ENCODE measurements at regions not wholly inside any gene's neighbourhood (a gene's known extent, or its start where the extent isn't known, plus 50 kb on each side); places are given as distances from the start of the nearest gene placed in this dataset.

- TF ChIP-seq, protein P1, sequence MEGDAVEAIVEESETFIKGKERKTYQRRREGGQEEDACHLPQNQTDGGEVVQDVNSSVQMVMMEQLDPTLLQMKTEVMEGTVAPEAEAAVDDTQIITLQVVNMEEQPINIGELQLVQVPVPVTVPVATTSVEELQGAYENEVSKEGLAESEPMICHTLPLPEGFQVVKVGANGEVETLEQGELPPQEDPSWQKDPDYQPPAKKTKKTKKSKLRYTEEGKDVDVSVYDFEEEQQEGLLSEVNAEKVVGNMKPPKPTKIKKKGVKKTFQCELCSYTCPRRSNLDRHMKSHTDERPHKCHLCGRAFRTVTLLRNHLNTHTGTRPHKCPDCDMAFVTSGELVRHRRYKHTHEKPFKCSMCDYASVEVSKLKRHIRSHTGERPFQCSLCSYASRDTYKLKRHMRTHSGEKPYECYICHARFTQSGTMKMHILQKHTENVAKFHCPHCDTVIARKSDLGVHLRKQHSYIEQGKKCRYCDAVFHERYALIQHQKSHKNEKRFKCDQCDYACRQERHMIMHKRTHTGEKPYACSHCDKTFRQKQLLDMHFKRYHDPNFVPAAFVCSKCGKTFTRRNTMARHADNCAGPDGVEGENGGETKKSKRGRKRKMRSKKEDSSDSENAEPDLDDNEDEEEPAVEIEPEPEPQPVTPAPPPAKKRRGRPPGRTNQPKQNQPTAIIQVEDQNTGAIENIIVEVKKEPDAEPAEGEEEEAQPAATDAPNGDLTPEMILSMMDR (IDR thresholded peaks at IDR 0.05; ENCODE audit: poor library complexity): no peak
- TF ChIP-seq EZH2 (IDR thresholded peaks at IDR 0.05; ENCODE audit: borderline replicate concordance): no peak
- no peak for TF ChIP-seq EZH2phosphoT487 (IDR thresholded peaks at IDR 0.05; ENCODE audit: low read depth, severe bottlenecking, unreplicated experiment)
Observed at GRCh38 chr1:99507906-99508732, 137.8 kb upstream of the PALMD start.
